ENCODE measurements at regions not wholly inside any gene's neighbourhood (a gene's known extent, or its start where the extent isn't known, plus 50 kb on each side); places are given as distances from the start of the nearest gene placed in this dataset.

GRCh38 chr3:124459678-124460077, 270.6 kb upstream of the UMPS start:
- no peak for DNase-seq (ENCODE audit: low read depth in 2 of 2)
- no peaks in the 10 kb centered on the region for H4K20me1 ChIP-seq (ENCODE audit: control insufficient read depth, extremely low read depth, insufficient read depth, low read length)

GRCh38 chr3:124461126-124461525, 269.1 kb upstream of the UMPS start:
- Histone ChIP-seq H3K9me3 (ENCODE audit: control insufficient read depth, insufficient read depth, low read depth, low read length) (no peaks in the 10 kb centered on the region), H4K20me1 (ENCODE audit: control insufficient read depth, extremely low read depth, insufficient read depth, low read length) (no peaks in the 10 kb centered on the region), H3K4me3 (replicated peaks in 1 of 4; ENCODE audit: control extremely low read depth in 1 of 4, insufficient read depth in 1 of 4, low read depth in 3 of 4, low read length in 4 of 4) (no peak overlapping the region), H2AFZ (ENCODE audit: low read length) (no peak overlapping the region), H3K4me1 (ENCODE audit: control insufficient read depth, extremely low read depth, insufficient read depth, low read length) (no peaks in the 10 kb centered on the region), H3K27me3 (ENCODE audit: control insufficient read depth, insufficient read depth, low read length) (no peaks in the 10 kb centered on the region), H3K9ac (ENCODE audit: insufficient read depth, low read length) (no peak overlapping the region), H3K79me2 (ENCODE audit: control insufficient read depth, insufficient read depth, low read length) (no peaks in the 10 kb centered on the region), H3K27ac (ENCODE audit: insufficient read depth, low read length) (no peak overlapping the region), H3K36me3 (ENCODE audit: control insufficient read depth, insufficient read depth, low read length) (no peaks in the 10 kb centered on the region), H3K4me2 (ENCODE audit: extremely low read depth, insufficient read depth, low read length) (no peak overlapping the region)
- DNase-seq (ENCODE audit: low read depth in 2 of 2) = no peak
- TF ChIP-seq EZH2 (IDR thresholded peaks at IDR 0.05; ENCODE audit: low read length, missing control alignments) (no peak), CTCF (conservative IDR thresholded peaks at IDR 0.05 in 1 of 2, IDR thresholded peaks at IDR 0.05 in 1 of 2; ENCODE audit: low read depth in 1 of 2, low read length in 2 of 2) (no peak)

More at GRCh38 chr3:124459678-124460077, 270.6 kb upstream of the UMPS start:
- H3K27ac ChIP-seq (ENCODE audit: insufficient read depth, low read length) = no peak overlapping the region
- H3K9ac ChIP-seq (ENCODE audit: insufficient read depth, low read length) = no peak overlapping the region
- no peaks in the 10 kb centered on the region for H3K9me3 ChIP-seq (ENCODE audit: control insufficient read depth, insufficient read depth, low read depth, low read length)
- no peaks in the 10 kb centered on the region for H3K36me3 ChIP-seq (ENCODE audit: control insufficient read depth, insufficient read depth, low read length)
- H3K4me3 ChIP-seq (replicated peaks in 1 of 4; ENCODE audit: control extremely low read depth in 1 of 4, insufficient read depth in 1 of 4, low read depth in 3 of 4, low read length in 4 of 4) = no peak overlapping the region
- TF ChIP-seq CTCF (conservative IDR thresholded peaks at IDR 0.05 in 1 of 2, IDR thresholded peaks at IDR 0.05 in 1 of 2; ENCODE audit: low read depth in 1 of 2, low read length in 2 of 2) = no peak
- TF ChIP-seq EZH2 (IDR thresholded peaks at IDR 0.05; ENCODE audit: low read length, missing control alignments) = no peak
- H3K27me3 ChIP-seq (ENCODE audit: control insufficient read depth, insufficient read depth, low read length) = no peaks in the 10 kb centered on the region
- H3K4me2 ChIP-seq (ENCODE audit: extremely low read depth, insufficient read depth, low read length) = no peak overlapping the region
- H2AFZ ChIP-seq (ENCODE audit: low read length) = no peak overlapping the region
- no peaks in the 10 kb centered on the region for H3K79me2 ChIP-seq (ENCODE audit: control insufficient read depth, insufficient read depth, low read length)
- no peaks in the 10 kb centered on the region for H3K4me1 ChIP-seq (ENCODE audit: control insufficient read depth, extremely low read depth, insufficient read depth, low read length)

- Histone ChIP-seq H3K4me1 (ENCODE audit: control insufficient read depth, extremely low read depth, insufficient read depth, low read length) (no peaks in the 10 kb centered on the region), H3K9ac (ENCODE audit: insufficient read depth, low read length) (no peak overlapping the region), H3K27ac (ENCODE audit: insufficient read depth, low read length) (no peak overlapping the region), H3K4me2 (ENCODE audit: extremely low read depth, insufficient read depth, low read length) (no peak overlapping the region), H3K79me2 (ENCODE audit: control insufficient read depth, insufficient read depth, low read length) (no peaks in the 10 kb centered on the region), H3K9me3 (ENCODE audit: control insufficient read depth, insufficient read depth, low read depth, low read length) (no peaks in the 10 kb centered on the region), H3K4me3 (replicated peaks in 1 of 4; ENCODE audit: control extremely low read depth in 1 of 4, insufficient read depth in 1 of 4, low read depth in 3 of 4, low read length in 4 of 4) (no peak overlapping the region), H3K27me3 (ENCODE audit: control insufficient read depth, insufficient read depth, low read length) (no peaks in the 10 kb centered on the region), H3K36me3 (ENCODE audit: control insufficient read depth, insufficient read depth, low read length) (no peaks in the 10 kb centered on the region), H4K20me1 (ENCODE audit: control insufficient read depth, extremely low read depth, insufficient read depth, low read length) (no peaks in the 10 kb centered on the region), H2AFZ (ENCODE audit: low read length) (no peak overlapping the region)
- no peak for DNase-seq (ENCODE audit: low read depth in 2 of 2)
- TF ChIP-seq CTCF (conservative IDR thresholded peaks at IDR 0.05 in 1 of 2, IDR thresholded peaks at IDR 0.05 in 1 of 2; ENCODE audit: low read depth in 1 of 2, low read length in 2 of 2) (no peak), EZH2 (IDR thresholded peaks at IDR 0.05; ENCODE audit: low read length, missing control alignments) (no peak)
Observed at GRCh38 chr3:124461838-124462632, 268.2 kb upstream of the UMPS start.

All from fibroblast of lung (primary cell).